Heart left ventricle (tissue), 13 donors: ENCODE measurements at regions not wholly inside any gene's neighbourhood (a gene's known extent, or its start where the extent isn't known, plus 50 kb on each side); places are given as distances from the start of the nearest gene placed in this dataset.

Experiments used
- CTCF ChIP-seq, 12 donors: fragments of 200-600 bp; sonication (generic) in 4 of 12; IDR thresholded peaks; one replicate each; pipeline versions ENCODE4 v1.5.0 to v1.8.0; 2018 to 2022; ENCODE audit warnings: antibody characterized with exemption in 12 of 12, mild to moderate bottlenecking in 5 of 12
- POLR2A ChIP-seq, 2 donors: fragments of 450-650 bp; IDR thresholded peaks; one replicate each; pipeline ENCODE4 v1.6.1; 2017; ENCODE audit warnings: antibody characterized with exemption in 2 of 2, mild to moderate bottlenecking in 2 of 2, moderate library complexity in 2 of 2
- donor health status: ischemic (EF 13 %, LVEDD 7.1; RV severe dilation, severe dysfunction).
- donor health status: DM: no; HTN: yes; CAD: no.
- donor health status: DM: no; HTN: no; CAD: no.
- donor health status: ischemic (EF 25% LVEDD 6.9; RV normal size, moderate dysfunction).
- donor health status: ischemic (EF 25% LVEDD 5.7; RV mildly dilated, moderate dysfunction).
- donor health status: ischemic (EF 35%, LVEDD 5.7; RV mildly dilated, moderate dysfunction).
- donor health status: nonischemic (EF 11% LVEDD 7.7; RV severe dilation, severe dysfunction).
- donor health status: DM: yes; HTN: yes; CAD: no.
- donor health status: PGD.
- donor health status: ischemic (EF 29% LVEDD 5.4; RV normal size, mild dysfunction).
- donor health status: nonischemic (EF 23%, LVEDD 6.1; RV moderate dilation, normal function).

GRCh38 chr2:114044985-114045384, 155.1 kb downstream of the ACTR3 start:
- TF ChIP-seq CTCF (IDR thresholded peaks at IDR 0.05) = no peak
- no peak for TF ChIP-seq POLR2A (IDR thresholded peaks at IDR 0.05)
